ENCODE measurements at regions not wholly inside any gene's neighbourhood (a gene's known extent, or its start where the extent isn't known, plus 50 kb on each side); places are given as distances from the start of the nearest gene placed in this dataset.

DNA sequence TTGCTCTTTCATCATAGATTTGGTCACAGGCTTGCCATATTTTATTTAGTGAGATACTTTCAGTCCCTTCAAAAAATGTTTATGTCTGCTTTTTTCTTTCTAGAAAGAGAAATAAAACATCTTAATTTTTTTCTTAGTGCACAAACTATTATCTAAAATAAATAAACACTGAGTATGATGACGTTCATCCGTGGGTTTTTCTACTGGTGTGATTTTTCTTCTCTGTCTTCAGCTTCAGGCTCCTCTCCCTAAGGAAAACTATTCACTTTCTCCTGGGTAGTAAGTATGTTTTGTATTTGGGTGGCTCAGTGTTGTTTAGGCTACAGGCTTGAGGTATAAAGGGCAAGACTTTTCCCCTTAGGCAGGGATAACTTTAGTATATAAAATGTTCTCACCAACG, 154.7 kb downstream of the DACT1 start:
- Histone ChIP-seq H3K27ac (no peak overlapping the region), H3K27me3 (no peaks in the 10 kb centered on the region), H3K36me3 (no peaks in the 10 kb centered on the region), H3K4me3 (no peak overlapping the region), H3K4me1 (peaks cover 0 to 3% of the 10 kb centered on the region in 2 donors), H3K9me3 (no peaks in the 10 kb centered on the region)
- in situ Hi-C loops (cut with MboI; ENCODE audit: low sequenced_read_pairs in 4 of 4), result no loop called here
- ATAC-seq (no peak), DNase-seq (no peak)
- intact Hi-C loops (cut with DNase I; ENCODE audit: low total_unique reads), result no loop called here
- TF ChIP-seq, protein P1, sequence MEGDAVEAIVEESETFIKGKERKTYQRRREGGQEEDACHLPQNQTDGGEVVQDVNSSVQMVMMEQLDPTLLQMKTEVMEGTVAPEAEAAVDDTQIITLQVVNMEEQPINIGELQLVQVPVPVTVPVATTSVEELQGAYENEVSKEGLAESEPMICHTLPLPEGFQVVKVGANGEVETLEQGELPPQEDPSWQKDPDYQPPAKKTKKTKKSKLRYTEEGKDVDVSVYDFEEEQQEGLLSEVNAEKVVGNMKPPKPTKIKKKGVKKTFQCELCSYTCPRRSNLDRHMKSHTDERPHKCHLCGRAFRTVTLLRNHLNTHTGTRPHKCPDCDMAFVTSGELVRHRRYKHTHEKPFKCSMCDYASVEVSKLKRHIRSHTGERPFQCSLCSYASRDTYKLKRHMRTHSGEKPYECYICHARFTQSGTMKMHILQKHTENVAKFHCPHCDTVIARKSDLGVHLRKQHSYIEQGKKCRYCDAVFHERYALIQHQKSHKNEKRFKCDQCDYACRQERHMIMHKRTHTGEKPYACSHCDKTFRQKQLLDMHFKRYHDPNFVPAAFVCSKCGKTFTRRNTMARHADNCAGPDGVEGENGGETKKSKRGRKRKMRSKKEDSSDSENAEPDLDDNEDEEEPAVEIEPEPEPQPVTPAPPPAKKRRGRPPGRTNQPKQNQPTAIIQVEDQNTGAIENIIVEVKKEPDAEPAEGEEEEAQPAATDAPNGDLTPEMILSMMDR (IDR thresholded peaks at IDR 0.05 in 4 of 5, conservative IDR thresholded peaks at IDR 0.05 in 1 of 5), result no peak
- no peak for TF ChIP-seq POLR2A (IDR thresholded peaks at IDR 0.05)

DNA sequence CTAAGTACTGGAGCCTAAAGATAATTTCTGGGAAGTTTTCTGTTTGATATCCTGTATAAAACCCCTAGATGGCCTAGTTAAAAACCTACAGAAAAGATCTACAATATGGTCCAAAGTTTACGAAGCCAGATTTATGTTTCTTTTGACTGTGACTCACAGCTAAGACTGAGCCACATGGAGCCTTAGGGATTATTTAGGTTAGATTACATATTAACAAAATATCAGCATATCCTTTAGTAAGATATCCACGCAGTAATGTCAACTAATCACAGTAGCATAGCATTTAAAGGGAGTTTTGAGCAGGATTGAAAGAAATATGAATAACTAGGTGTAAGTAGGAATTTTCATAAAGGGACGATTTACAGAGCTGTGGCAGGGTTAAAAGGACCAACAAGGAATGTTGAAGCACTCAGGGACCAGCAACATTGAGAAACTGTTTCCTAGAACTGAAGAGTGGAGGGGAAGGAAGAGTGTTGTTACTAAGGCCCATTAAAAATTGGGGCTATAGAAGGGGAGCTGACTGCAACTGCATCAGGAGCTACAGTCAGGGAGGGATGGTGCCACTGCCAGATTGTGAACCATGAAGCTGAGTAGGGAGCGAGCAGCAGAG, 155.5 kb downstream of the DACT1 start:
- Histone ChIP-seq H3K27me3 (no peaks in the 10 kb centered on the region), H3K4me3 (no peak overlapping the region), H3K27ac (no peak overlapping the region), H3K4me1 (peaks cover 0 to 3% of the 10 kb centered on the region in 2 donors), H3K9me3 (no peaks in the 10 kb centered on the region), H3K36me3 (no peaks in the 10 kb centered on the region)
- intact Hi-C loops (cut with DNase I; ENCODE audit: low total_unique reads), result no loop called here
- ATAC-seq (no peak), DNase-seq (no peak)
- TF ChIP-seq, protein P1 (IDR thresholded peaks at IDR 0.05 in 4 of 5, conservative IDR thresholded peaks at IDR 0.05 in 1 of 5), result no peak
- no peak for TF ChIP-seq POLR2A (IDR thresholded peaks at IDR 0.05)
- in situ Hi-C loops (cut with MboI; ENCODE audit: low sequenced_read_pairs in 4 of 4), result no loop called here

DNA sequence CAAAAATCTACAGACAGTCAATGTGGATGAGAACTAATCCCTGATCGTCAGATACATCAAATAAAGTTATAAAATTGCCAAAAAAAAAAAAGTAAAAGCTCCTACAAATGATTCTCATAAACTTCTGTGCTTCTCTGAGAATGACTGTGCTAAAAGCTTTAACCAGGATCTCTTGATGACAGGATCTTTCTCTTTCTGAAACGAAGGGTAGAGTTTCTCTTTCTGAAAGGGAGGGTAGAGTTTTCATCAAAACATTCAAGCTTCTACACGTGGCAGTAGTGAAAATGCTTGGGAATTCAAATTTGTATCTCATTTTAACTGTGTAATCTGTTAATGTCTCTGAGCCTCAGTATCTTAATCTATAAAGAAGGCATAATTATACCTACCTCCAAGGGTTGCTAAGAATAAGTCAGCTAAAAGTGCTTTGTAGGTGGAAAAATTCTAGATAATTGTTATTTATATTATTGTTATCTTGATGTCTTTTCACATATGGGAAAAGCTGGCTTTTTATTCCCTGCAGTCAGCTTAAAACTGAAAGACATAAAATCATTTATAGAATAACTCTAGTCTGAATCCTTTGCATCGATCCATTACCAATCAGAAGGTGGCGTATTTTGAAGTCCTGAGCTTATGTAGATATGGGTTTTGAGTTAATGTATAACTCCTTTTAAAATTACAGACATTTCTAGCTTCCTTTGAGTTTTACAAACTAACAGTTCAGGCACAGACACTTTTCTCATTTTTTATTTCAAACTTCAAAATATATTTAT, 157.4 kb downstream of the DACT1 start:
- H3K36me3 ChIP-seq, result no peaks in the 10 kb centered on the region
- H3K4me3 ChIP-seq, result no peak overlapping the region
- TF ChIP-seq, protein P1 (IDR thresholded peaks at IDR 0.05 in 4 of 5, conservative IDR thresholded peaks at IDR 0.05 in 1 of 5), result no peak
- TF ChIP-seq POLR2A (IDR thresholded peaks at IDR 0.05), result no peak
- H3K27me3 ChIP-seq, result no peaks in the 10 kb centered on the region
- DNase-seq (no peak), ATAC-seq (no peak)
- no peaks in the 10 kb centered on the region for H3K9me3 ChIP-seq
- intact Hi-C loops (cut with DNase I; ENCODE audit: low total_unique reads), result no loop called here
- in situ Hi-C loops (cut with MboI; ENCODE audit: low sequenced_read_pairs in 4 of 4), result no loop called here
- peaks cover 0 to 3% of the 10 kb centered on the region in 2 donors for H3K4me1 ChIP-seq
- no peak overlapping the region for H3K27ac ChIP-seq

DNA sequence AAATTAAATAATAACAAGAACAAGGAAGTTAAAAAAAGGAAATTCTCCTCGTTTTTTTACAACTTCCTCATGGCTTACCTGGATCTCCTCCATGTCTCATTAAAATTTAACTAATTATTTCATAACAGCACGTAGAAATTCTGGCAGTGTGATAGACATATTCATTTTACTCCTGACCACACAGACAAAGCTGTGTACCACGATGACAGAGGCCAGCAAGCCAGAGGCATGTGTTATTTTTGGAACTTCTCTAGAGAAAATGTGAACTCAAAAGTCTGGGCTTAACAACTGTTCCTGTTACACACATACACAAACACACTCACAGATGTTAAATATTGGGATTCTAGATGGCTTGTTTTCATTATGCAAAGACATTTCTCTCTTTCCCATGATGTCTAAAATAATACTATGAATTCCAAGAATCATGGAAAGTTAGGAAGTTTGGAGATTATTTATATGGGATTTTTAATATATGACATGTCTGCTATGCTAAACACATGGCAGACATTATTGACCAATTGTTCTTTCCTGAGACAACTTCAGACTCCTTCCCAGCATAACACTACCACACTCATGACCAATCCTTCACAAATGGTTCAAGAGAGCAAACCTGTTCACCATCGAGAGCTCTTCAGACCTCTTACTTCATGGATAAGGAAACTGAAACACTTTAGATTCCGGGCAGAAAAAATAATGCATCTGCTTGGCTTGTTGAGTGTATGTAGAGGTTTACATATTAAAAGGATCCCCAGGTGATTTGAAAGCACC, 158.7 kb downstream of the DACT1 start:
- no peak overlapping the region for H3K27ac ChIP-seq
- H3K4me3 ChIP-seq, result no peak overlapping the region
- no peaks in the 10 kb centered on the region for H3K9me3 ChIP-seq
- H3K27me3 ChIP-seq, result no peaks in the 10 kb centered on the region
- intact Hi-C loops (cut with DNase I; ENCODE audit: low total_unique reads) (no loop called here), in situ Hi-C loops (cut with MboI; ENCODE audit: low sequenced_read_pairs in 4 of 4) (no loop called here)
- DNase-seq (no peak), ATAC-seq (no peak)
- no peaks in the 10 kb centered on the region for H3K36me3 ChIP-seq
- TF ChIP-seq, protein P1 (IDR thresholded peaks at IDR 0.05 in 4 of 5, conservative IDR thresholded peaks at IDR 0.05 in 1 of 5), result no peak
- no peak for TF ChIP-seq POLR2A (IDR thresholded peaks at IDR 0.05)
- H3K4me1 ChIP-seq, result peaks cover 0 to 3% of the 10 kb centered on the region in 2 donors

Data from gastrocnemius medialis (tissue), 4 donors.